ENCODE measurements at regions not wholly inside any gene's neighbourhood (a gene's known extent, or its start where the extent isn't known, plus 50 kb on each side); places are given as distances from the start of the nearest gene placed in this dataset.
"Not testable (repeated sequence)": the region's sequence is repeated elsewhere in the genome, so short reads cannot be mapped to it uniquely, and the experiment has no call there.

DNA sequence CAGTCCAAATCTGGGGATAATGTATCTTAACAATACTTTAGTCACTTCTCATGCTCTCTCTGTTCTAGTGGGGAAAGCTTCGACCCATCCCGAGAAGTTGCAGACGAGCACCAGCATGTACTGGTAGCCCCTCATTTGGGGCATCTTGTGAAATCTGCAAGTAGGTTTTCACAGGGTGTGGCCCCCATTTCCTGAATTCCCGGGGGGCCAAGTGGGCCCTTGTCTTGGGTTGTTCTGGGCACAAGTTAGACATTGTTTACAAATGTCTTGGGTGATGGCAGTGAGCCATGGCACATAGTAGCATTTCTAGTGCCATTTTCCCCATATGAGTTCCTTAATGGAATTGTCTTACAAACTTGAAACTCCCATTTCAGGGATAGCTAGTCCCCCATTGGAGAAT is 216.7 kb upstream of the KCND2 start:
- no peak for DNase-seq (ENCODE audit: low spot score)
- H3K27me3 ChIP-seq (ENCODE audit: insufficient read depth, poor library complexity, severe bottlenecking): no peaks in the 10 kb centered on the region
- H3K36me3 ChIP-seq (ENCODE audit: low read depth): no peaks in the 10 kb centered on the region
- H3K4me1 ChIP-seq (ENCODE audit: insufficient read depth, poor library complexity, severe bottlenecking): peaks cover 38% of the 10 kb centered on the region
- TF ChIP-seq, protein P1, sequence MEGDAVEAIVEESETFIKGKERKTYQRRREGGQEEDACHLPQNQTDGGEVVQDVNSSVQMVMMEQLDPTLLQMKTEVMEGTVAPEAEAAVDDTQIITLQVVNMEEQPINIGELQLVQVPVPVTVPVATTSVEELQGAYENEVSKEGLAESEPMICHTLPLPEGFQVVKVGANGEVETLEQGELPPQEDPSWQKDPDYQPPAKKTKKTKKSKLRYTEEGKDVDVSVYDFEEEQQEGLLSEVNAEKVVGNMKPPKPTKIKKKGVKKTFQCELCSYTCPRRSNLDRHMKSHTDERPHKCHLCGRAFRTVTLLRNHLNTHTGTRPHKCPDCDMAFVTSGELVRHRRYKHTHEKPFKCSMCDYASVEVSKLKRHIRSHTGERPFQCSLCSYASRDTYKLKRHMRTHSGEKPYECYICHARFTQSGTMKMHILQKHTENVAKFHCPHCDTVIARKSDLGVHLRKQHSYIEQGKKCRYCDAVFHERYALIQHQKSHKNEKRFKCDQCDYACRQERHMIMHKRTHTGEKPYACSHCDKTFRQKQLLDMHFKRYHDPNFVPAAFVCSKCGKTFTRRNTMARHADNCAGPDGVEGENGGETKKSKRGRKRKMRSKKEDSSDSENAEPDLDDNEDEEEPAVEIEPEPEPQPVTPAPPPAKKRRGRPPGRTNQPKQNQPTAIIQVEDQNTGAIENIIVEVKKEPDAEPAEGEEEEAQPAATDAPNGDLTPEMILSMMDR (IDR thresholded peaks at IDR 0.05; ENCODE audit: poor library complexity, severe bottlenecking): no peak
- no peak overlapping the region for H3K27ac ChIP-seq (ENCODE audit: poor library complexity, severe bottlenecking)
- ATAC-seq (ENCODE audit: low read depth): no peak
- H3K4me3 ChIP-seq (ENCODE audit: severe bottlenecking): no peak overlapping the region
- H3K9me3 ChIP-seq (ENCODE audit: severe bottlenecking): no peaks in the 10 kb centered on the region

DNA sequence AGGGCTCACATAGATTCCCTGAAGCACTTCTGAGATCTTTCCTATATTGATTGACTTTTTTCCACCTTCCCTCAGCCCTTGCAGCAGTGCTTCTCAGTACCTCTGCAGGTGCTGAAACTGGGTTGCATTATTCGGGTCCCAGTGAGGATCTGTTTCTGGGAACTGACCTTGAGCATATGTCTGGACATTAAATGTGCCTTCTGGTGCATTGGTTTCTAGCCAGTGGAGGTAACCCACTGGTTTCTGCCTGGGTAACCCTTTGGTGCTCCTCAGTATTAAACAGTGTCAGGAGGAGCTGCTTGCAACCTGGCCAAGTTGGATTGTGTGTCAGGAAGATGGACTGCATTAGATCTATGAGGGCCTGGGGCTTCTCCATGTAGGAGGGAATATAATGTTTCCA is 213.3 kb upstream of the KCND2 start:
- Histone ChIP-seq H3K27me3 (ENCODE audit: insufficient read depth, poor library complexity, severe bottlenecking) (no peaks in the 10 kb centered on the region), H3K27ac (ENCODE audit: poor library complexity, severe bottlenecking) (no peak overlapping the region), H3K4me3 (ENCODE audit: severe bottlenecking) (no peak overlapping the region), H3K36me3 (ENCODE audit: low read depth) (no peaks in the 10 kb centered on the region), H3K4me1 (ENCODE audit: insufficient read depth, poor library complexity, severe bottlenecking) (peaks cover 11% of the 10 kb centered on the region), H3K9me3 (ENCODE audit: severe bottlenecking) (no peaks in the 10 kb centered on the region)
- TF ChIP-seq, protein P1 (IDR thresholded peaks at IDR 0.05; ENCODE audit: poor library complexity, severe bottlenecking): no peak
- ATAC-seq (ENCODE audit: low read depth) (no peak), DNase-seq (ENCODE audit: low spot score) (no peak)

DNA sequence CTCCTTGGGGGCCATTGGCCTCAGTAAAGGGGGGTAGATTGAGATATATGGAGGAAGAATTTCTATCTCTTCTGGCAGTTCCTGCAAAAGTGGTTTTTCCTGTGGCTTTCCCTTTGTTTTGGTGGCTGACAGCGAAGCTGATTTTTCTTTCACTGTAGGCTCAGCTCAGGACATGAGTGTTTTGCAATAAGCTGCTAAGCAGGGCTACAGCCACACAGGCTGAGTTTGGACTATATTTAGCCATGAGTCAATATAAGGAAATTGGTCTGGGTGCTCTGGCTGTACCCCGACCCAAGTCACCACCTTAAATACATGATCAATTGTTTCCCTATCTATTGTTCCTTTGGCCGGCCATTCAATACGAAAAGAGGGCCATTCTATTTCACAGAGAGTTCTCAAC is 212.7 kb upstream of the KCND2 start:
- no peaks in the 10 kb centered on the region for H3K27me3 ChIP-seq (ENCODE audit: insufficient read depth, poor library complexity, severe bottlenecking)
- TF ChIP-seq, protein P1 (IDR thresholded peaks at IDR 0.05; ENCODE audit: poor library complexity, severe bottlenecking): no peak
- no peaks in the 10 kb centered on the region for H3K9me3 ChIP-seq (ENCODE audit: severe bottlenecking)
- H3K4me1 ChIP-seq (ENCODE audit: insufficient read depth, poor library complexity, severe bottlenecking): peaks cover 5% of the 10 kb centered on the region
- ATAC-seq (ENCODE audit: low read depth) (no peak), DNase-seq (ENCODE audit: low spot score) (no peak)
- H3K36me3 ChIP-seq (ENCODE audit: low read depth): no peaks in the 10 kb centered on the region
- no peak overlapping the region for H3K4me3 ChIP-seq (ENCODE audit: severe bottlenecking)
- H3K27ac ChIP-seq (ENCODE audit: poor library complexity, severe bottlenecking): no peak overlapping the region

DNA sequence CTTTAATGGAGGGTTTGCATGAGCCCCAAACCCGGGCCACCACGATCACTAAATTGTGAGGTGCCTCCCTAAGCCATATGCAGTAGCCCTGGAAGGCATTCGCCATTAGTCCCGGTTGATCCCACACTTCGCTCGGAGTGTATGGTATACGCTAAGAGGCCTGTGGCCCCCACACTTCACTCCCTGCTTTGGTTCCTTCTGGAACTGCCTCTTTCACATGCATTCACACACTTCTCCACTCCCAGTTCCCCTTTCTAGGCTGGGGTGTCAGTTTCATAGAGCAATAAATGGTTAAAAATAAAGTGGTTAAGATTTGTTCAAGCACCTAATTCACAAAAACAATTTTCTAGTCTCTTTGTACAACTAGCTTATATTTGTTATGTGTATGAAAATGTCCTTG is 212.1 kb upstream of the KCND2 start:
- Histone ChIP-seq H3K4me3 (ENCODE audit: severe bottlenecking) (no peak overlapping the region), H3K4me1 (ENCODE audit: insufficient read depth, poor library complexity, severe bottlenecking) (no peaks in the 10 kb centered on the region), H3K9me3 (ENCODE audit: severe bottlenecking) (no peaks in the 10 kb centered on the region), H3K36me3 (ENCODE audit: low read depth) (no peaks in the 10 kb centered on the region), H3K27ac (ENCODE audit: poor library complexity, severe bottlenecking) (no peak overlapping the region), H3K27me3 (ENCODE audit: insufficient read depth, poor library complexity, severe bottlenecking) (no peaks in the 10 kb centered on the region)
- DNase-seq (ENCODE audit: low spot score): no peak
- ATAC-seq (ENCODE audit: low read depth): no peak
- TF ChIP-seq, protein P1 (IDR thresholded peaks at IDR 0.05; ENCODE audit: poor library complexity, severe bottlenecking): no peak

DNA sequence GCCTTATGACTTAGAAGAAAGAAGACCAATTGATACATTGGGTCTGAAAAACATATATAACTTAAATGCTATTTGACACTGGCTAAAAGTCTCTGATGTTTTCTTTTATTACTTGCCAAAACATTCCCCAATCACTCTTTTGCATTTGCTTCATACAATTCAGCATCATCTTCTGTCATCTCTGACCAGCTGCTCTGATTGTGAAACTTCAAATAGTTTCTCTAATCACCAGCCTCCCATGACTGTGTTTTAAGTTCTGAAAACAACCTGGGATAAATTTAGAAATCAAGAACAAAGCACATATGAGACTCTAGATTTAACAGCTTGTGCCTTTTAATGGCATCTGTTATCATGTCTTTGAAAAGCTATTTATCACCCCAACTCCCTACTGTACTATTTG is 208.4 kb upstream of the KCND2 start:
- Histone ChIP-seq H3K36me3 (ENCODE audit: low read depth) (no peaks in the 10 kb centered on the region), H3K27ac (ENCODE audit: poor library complexity, severe bottlenecking) (no peak overlapping the region), H3K27me3 (ENCODE audit: insufficient read depth, poor library complexity, severe bottlenecking) (no peaks in the 10 kb centered on the region), H3K9me3 (ENCODE audit: severe bottlenecking) (no peaks in the 10 kb centered on the region), H3K4me1 (ENCODE audit: insufficient read depth, poor library complexity, severe bottlenecking) (no peaks in the 10 kb centered on the region), H3K4me3 (ENCODE audit: severe bottlenecking) (no peak overlapping the region)
- TF ChIP-seq, protein P1 (IDR thresholded peaks at IDR 0.05; ENCODE audit: poor library complexity, severe bottlenecking): no peak
- ATAC-seq (ENCODE audit: low read depth) (no peak), DNase-seq (ENCODE audit: low spot score) (no peak)

DNA sequence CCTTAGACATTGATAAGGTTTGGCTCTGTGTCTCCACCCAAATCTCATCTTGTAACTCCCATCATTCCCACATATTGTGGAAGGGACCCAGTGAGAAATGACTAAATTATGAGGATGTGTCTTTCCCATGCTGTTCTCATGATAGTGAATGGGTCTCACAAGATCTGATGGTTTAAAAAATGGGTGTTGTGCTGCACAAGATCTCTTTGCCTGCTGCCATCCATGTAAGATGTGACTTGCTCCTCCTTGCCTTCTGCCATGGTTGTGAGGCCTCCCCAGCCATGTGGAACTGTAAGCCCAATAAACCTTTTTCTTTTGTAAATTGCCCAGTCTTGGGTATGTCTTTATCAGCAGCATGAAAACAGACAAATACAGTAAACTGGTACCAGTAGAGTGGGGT is 206.1 kb upstream of the KCND2 start:
- not testable (repeated sequence) for H3K9me3 ChIP-seq (ENCODE audit: severe bottlenecking); ATAC-seq (ENCODE audit: low read depth); H3K27me3 ChIP-seq (ENCODE audit: insufficient read depth, poor library complexity, severe bottlenecking); H3K4me1 ChIP-seq (ENCODE audit: insufficient read depth, poor library complexity, severe bottlenecking); H3K36me3 ChIP-seq (ENCODE audit: low read depth); H3K27ac ChIP-seq (ENCODE audit: poor library complexity, severe bottlenecking); H3K4me3 ChIP-seq (ENCODE audit: severe bottlenecking); DNase-seq (ENCODE audit: low spot score)

Data from RWPE2 (cell line).